ENCODE measurements at regions not wholly inside any gene's neighbourhood (a gene's known extent, or its start where the extent isn't known, plus 50 kb on each side); places are given as distances from the start of the nearest gene placed in this dataset.

- TF ChIP-seq, protein P1, sequence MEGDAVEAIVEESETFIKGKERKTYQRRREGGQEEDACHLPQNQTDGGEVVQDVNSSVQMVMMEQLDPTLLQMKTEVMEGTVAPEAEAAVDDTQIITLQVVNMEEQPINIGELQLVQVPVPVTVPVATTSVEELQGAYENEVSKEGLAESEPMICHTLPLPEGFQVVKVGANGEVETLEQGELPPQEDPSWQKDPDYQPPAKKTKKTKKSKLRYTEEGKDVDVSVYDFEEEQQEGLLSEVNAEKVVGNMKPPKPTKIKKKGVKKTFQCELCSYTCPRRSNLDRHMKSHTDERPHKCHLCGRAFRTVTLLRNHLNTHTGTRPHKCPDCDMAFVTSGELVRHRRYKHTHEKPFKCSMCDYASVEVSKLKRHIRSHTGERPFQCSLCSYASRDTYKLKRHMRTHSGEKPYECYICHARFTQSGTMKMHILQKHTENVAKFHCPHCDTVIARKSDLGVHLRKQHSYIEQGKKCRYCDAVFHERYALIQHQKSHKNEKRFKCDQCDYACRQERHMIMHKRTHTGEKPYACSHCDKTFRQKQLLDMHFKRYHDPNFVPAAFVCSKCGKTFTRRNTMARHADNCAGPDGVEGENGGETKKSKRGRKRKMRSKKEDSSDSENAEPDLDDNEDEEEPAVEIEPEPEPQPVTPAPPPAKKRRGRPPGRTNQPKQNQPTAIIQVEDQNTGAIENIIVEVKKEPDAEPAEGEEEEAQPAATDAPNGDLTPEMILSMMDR (conservative IDR thresholded peaks at IDR 0.05; ENCODE audit: low read depth, low read length) = no peak
- TF ChIP-seq EZH2 (IDR thresholded peaks at IDR 0.05; ENCODE audit: borderline replicate concordance, low read depth, low read length, poor library complexity, severe bottlenecking) = no peak
Observed at GRCh38 chr16:80463326-80463725, 77.5 kb upstream of the DYNLRB2 start.
